Astrocyte (in vitro differentiated cells and primary cell): ENCODE measurements at regions not wholly inside any gene's neighbourhood (a gene's known extent, or its start where the extent isn't known, plus 50 kb on each side); places are given as distances from the start of the nearest gene placed in this dataset.

Source experiments
- EZH2 ChIP-seq: IDR thresholded peaks from 2 replicates; pipeline ENCODE4 v1.6.1; 2012; ENCODE audit warnings: mild to moderate bottlenecking, low read length, inconsistent platforms; ENCODE audit not compliant: insufficient read depth
- TF ChIP-seq, protein P1 (sequence below): IDR thresholded peaks from 2 replicates; pipeline ENCODE4 v1.5.1; 2011; ENCODE audit warnings: low read depth, mild to moderate bottlenecking, inconsistent platforms, low read length, moderate library complexity; ENCODE audit not compliant: insufficient read depth

GRCh38 chr4:105023668-105024055 lies 123.0 kb upstream of the TET2 start:
- TF ChIP-seq, protein P1, sequence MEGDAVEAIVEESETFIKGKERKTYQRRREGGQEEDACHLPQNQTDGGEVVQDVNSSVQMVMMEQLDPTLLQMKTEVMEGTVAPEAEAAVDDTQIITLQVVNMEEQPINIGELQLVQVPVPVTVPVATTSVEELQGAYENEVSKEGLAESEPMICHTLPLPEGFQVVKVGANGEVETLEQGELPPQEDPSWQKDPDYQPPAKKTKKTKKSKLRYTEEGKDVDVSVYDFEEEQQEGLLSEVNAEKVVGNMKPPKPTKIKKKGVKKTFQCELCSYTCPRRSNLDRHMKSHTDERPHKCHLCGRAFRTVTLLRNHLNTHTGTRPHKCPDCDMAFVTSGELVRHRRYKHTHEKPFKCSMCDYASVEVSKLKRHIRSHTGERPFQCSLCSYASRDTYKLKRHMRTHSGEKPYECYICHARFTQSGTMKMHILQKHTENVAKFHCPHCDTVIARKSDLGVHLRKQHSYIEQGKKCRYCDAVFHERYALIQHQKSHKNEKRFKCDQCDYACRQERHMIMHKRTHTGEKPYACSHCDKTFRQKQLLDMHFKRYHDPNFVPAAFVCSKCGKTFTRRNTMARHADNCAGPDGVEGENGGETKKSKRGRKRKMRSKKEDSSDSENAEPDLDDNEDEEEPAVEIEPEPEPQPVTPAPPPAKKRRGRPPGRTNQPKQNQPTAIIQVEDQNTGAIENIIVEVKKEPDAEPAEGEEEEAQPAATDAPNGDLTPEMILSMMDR = no peak
- TF ChIP-seq EZH2 = no peak
